ENCODE measurements at regions not wholly inside any gene's neighbourhood (a gene's known extent, or its start where the extent isn't known, plus 50 kb on each side); places are given as distances from the start of the nearest gene placed in this dataset.

DNA sequence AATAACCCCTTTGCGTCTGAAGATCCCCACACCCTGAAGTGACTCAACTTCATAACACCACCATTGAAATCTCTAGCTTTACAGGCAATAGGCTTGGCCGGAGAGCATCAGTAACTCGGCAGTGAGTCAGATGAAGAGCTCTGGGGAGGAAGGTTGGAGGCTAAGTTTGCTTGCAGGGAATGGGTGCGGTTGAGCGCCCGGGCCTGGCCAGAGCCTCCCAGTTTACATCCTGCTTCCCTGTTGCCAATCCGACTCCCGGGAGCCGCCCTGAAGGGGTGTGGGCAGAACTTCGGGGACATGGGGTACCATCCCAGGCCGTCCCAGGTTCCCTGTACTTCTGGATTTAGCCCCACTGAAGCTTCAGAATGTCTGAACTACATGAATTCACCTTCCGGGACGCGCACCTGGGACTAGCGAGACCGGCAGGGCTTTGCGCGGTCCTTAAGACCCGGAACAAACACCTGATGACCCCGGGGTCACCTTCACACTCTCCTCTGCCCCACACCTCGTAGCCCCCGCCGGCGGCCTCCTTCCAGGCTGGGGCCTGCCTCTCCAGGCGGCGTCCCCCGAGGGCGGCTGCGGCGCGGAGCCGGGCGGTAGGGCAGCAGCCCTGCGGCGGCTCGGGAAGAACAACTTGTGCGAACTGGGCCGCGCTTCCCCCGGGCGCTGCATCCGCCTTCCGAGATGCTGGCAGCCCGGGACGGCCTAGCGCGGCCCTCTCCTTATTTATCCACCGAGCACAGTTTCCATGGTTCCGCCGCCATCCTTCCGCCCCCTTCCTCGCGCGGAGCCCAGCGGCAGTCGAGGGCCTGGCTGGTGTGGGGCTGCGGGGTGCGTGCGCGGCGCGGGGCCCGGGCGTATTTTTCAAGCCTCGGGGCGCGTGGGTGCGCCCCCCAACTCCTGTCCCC is 56.6 kb upstream of the RREB1 start:
- TF ChIP-seq, protein P1, sequence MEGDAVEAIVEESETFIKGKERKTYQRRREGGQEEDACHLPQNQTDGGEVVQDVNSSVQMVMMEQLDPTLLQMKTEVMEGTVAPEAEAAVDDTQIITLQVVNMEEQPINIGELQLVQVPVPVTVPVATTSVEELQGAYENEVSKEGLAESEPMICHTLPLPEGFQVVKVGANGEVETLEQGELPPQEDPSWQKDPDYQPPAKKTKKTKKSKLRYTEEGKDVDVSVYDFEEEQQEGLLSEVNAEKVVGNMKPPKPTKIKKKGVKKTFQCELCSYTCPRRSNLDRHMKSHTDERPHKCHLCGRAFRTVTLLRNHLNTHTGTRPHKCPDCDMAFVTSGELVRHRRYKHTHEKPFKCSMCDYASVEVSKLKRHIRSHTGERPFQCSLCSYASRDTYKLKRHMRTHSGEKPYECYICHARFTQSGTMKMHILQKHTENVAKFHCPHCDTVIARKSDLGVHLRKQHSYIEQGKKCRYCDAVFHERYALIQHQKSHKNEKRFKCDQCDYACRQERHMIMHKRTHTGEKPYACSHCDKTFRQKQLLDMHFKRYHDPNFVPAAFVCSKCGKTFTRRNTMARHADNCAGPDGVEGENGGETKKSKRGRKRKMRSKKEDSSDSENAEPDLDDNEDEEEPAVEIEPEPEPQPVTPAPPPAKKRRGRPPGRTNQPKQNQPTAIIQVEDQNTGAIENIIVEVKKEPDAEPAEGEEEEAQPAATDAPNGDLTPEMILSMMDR (conservative IDR thresholded peaks at IDR 0.05): no peak
- TF ChIP-seq ZFX (IDR thresholded peaks at IDR 0.05): no peak
